ENCODE measurements at regions not wholly inside any gene's neighbourhood (a gene's known extent, or its start where the extent isn't known, plus 50 kb on each side); places are given as distances from the start of the nearest gene placed in this dataset.

GRCh38 chr10:29688230-29688661, 53.5 kb upstream of the SVIL start:
- TF ChIP-seq, protein P1, sequence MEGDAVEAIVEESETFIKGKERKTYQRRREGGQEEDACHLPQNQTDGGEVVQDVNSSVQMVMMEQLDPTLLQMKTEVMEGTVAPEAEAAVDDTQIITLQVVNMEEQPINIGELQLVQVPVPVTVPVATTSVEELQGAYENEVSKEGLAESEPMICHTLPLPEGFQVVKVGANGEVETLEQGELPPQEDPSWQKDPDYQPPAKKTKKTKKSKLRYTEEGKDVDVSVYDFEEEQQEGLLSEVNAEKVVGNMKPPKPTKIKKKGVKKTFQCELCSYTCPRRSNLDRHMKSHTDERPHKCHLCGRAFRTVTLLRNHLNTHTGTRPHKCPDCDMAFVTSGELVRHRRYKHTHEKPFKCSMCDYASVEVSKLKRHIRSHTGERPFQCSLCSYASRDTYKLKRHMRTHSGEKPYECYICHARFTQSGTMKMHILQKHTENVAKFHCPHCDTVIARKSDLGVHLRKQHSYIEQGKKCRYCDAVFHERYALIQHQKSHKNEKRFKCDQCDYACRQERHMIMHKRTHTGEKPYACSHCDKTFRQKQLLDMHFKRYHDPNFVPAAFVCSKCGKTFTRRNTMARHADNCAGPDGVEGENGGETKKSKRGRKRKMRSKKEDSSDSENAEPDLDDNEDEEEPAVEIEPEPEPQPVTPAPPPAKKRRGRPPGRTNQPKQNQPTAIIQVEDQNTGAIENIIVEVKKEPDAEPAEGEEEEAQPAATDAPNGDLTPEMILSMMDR (IDR thresholded peaks at IDR 0.05) = no peak
- TF ChIP-seq JUND (IDR thresholded peaks at IDR 0.05) (no peak), GABPA (IDR thresholded peaks at IDR 0.05; ENCODE audit: low read depth) (no peak), FOXM1 (IDR thresholded peaks at IDR 0.05; ENCODE audit: low read depth) (no peak), MEF2A (IDR thresholded peaks at IDR 0.05; ENCODE audit: borderline replicate concordance, low read depth) (no peak), TEAD4 (IDR thresholded peaks at IDR 0.05; ENCODE audit: borderline replicate concordance, insufficient read depth) (no peak)

Measured in SK-N-SH (cell line).